ENCODE measurements at regions not wholly inside any gene's neighbourhood (a gene's known extent, or its start where the extent isn't known, plus 50 kb on each side); places are given as distances from the start of the nearest gene placed in this dataset.

DNA sequence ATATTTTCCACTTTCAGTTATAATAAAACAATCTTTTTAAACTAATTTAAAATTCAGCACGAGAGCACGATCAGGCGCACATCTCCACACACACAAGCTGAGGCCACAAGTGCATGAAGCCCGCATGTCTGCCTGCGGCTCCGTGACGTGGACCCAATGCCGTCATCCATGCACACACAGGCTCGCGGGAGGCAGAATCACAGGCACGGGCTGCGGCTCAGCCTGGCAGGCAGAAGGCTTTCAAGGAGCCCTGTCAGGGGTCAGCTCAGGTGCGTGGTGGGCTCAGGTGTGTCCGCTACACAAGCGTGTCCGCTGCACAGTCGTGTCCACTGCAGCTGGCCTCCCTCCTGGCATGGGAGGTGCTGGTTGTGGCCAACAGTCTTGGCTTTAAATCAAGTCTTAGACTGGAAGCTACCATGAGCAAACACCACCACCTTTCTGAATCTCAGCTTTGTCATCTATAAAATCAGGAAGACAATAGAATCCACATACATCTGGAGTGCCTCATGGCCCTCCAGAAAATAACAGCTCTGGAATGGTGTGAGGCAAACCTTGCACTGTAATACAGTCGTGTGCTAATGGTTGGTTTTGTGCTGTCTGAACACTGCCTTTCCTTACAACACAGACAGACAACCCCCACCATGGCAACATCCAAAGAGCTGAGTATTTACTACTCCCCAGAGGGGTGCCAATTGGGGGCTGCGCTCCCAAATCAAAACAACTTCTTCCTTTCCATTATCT is 210.1 kb downstream of the NDUFA10 start:
- TF ChIP-seq, protein P1, sequence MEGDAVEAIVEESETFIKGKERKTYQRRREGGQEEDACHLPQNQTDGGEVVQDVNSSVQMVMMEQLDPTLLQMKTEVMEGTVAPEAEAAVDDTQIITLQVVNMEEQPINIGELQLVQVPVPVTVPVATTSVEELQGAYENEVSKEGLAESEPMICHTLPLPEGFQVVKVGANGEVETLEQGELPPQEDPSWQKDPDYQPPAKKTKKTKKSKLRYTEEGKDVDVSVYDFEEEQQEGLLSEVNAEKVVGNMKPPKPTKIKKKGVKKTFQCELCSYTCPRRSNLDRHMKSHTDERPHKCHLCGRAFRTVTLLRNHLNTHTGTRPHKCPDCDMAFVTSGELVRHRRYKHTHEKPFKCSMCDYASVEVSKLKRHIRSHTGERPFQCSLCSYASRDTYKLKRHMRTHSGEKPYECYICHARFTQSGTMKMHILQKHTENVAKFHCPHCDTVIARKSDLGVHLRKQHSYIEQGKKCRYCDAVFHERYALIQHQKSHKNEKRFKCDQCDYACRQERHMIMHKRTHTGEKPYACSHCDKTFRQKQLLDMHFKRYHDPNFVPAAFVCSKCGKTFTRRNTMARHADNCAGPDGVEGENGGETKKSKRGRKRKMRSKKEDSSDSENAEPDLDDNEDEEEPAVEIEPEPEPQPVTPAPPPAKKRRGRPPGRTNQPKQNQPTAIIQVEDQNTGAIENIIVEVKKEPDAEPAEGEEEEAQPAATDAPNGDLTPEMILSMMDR (IDR thresholded peaks at IDR 0.05), result no peak
- peaks cover 0 to 27% (median 1%) of the 10 kb centered on the region in 3 donors for H3K27me3 Mint-ChIP-seq (ENCODE audit: low read depth in 3 of 3)
- no peaks in the 10 kb centered on the region for H3K4me1 Mint-ChIP-seq

DNA sequence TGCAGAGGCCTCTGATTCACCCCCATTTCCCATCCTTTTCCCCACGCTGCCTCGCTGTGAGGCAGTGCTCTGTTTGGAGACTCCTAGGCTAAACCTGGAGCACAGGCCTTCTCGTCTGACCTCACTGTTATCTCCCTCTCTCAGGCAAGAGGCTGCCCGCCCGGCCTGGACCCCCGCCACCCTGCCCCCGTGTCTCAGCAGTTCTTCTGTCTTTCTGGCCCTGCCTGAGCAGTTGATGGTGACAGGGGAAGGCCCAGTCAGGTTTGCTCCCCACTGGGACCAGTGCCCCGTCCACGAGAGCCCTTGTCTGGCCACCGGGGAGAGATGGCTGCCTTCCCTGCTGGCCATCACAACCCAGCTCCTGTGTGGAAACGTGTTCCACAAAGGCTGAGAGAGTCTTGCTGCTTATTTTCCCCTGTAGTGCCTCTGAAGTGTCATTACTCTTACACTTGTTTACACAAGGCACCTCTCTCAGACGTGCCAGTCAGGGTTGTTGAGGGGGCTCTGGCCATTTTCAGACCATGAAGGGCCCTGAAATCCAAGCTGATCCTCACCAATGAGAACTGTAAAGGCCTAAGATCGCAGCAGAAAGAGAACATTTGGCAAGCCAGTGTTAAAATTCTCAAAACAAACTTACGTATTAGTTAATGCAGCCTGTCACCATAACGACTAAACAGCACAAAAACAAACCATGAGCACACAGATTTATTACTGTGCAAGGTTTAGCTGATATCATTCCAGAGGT is 210.9 kb downstream of the NDUFA10 start:
- Histone ChIP-seq H3K4me1 (ENCODE audit: control insufficient read depth in 1 of 2, insufficient read depth in 2 of 2, low read length in 2 of 2) (no peaks in the 10 kb centered on the region), H3K79me2 (ENCODE audit: insufficient read depth, low read length) (no peaks in the 10 kb centered on the region), H3K36me3 (replicated peaks in 1 of 2; ENCODE audit: control insufficient read depth in 1 of 2, insufficient read depth in 2 of 2, low read length in 2 of 2) (no peaks in the 10 kb centered on the region), H2AFZ (ENCODE audit: insufficient read depth, low read depth, low read length, poor library complexity, severe bottlenecking) (no peak overlapping the region), H3K9me3 (replicated peaks in 1 of 2; ENCODE audit: control insufficient read depth in 1 of 2, insufficient read depth in 1 of 2, low read length in 2 of 2) (no peaks in the 10 kb centered on the region), H4K20me1 (ENCODE audit: insufficient read depth, low read length) (no peaks in the 10 kb centered on the region), H3K9ac (ENCODE audit: insufficient read depth, low read length, poor library complexity, severe bottlenecking) (no peak overlapping the region), H3K4me2 (replicated peaks; ENCODE audit: extremely low read depth, low read length, poor library complexity, severe bottlenecking) (no peak overlapping the region), H3K27ac (ENCODE audit: low read depth in 1 of 2, low read length in 2 of 2) (no peak overlapping the region), H3K27me3 (ENCODE audit: control insufficient read depth in 2 of 2, insufficient read depth in 2 of 2, low read length in 2 of 2) (no peaks in the 10 kb centered on the region), H3K4me3 (replicated peaks in 1 of 3; ENCODE audit: low read depth in 2 of 3, low read length in 3 of 3) (no peak overlapping the region)
- Mint-ChIP-seq H3K9me3 (peaks cover 0 to 2% (median 0%) of the 10 kb centered on the region in 7 donors), H3K27me3 (ENCODE audit: low read depth in 3 of 3) (peaks cover 1 to 26% (median 2%) of the 10 kb centered on the region in 3 donors), H3K4me3 (no peak overlapping the region), H3K4me1 (no peaks in the 10 kb centered on the region), H3K36me3 (no peaks in the 10 kb centered on the region), H3K27ac (no peak overlapping the region)
- DNase-seq, result no peak
- 75% methylated on average over 13 of the region's 15 CpGs for WGBS (ENCODE audit: insufficient coverage)
- TF ChIP-seq, protein P1 (IDR thresholded peaks at IDR 0.05), result no peak
- intact Hi-C loops (cut with micrococcal nuclease), result no loop called here

More for the DNA sequence above, 210.1 kb downstream of the NDUFA10 start:
- Mint-ChIP-seq H3K27ac (no peak overlapping the region), H3K36me3 (no peaks in the 10 kb centered on the region), H3K9me3 (peaks cover 0 to 2% (median 0%) of the 10 kb centered on the region in 7 donors), H3K4me3 (no peak overlapping the region)
- Histone ChIP-seq H3K27ac (ENCODE audit: low read depth in 1 of 2, low read length in 2 of 2) (no peak overlapping the region), H2AFZ (ENCODE audit: insufficient read depth, low read depth, low read length, poor library complexity, severe bottlenecking) (no peak overlapping the region), H3K27me3 (ENCODE audit: control insufficient read depth in 2 of 2, insufficient read depth in 2 of 2, low read length in 2 of 2) (no peaks in the 10 kb centered on the region), H3K9ac (ENCODE audit: insufficient read depth, low read length, poor library complexity, severe bottlenecking) (no peak overlapping the region), H4K20me1 (ENCODE audit: insufficient read depth, low read length) (no peaks in the 10 kb centered on the region), H3K36me3 (replicated peaks in 1 of 2; ENCODE audit: control insufficient read depth in 1 of 2, insufficient read depth in 2 of 2, low read length in 2 of 2) (no peaks in the 10 kb centered on the region), H3K4me1 (ENCODE audit: control insufficient read depth in 1 of 2, insufficient read depth in 2 of 2, low read length in 2 of 2) (no peaks in the 10 kb centered on the region), H3K79me2 (ENCODE audit: insufficient read depth, low read length) (no peaks in the 10 kb centered on the region), H3K4me2 (replicated peaks; ENCODE audit: extremely low read depth, low read length, poor library complexity, severe bottlenecking) (no peak overlapping the region), H3K4me3 (replicated peaks in 1 of 3; ENCODE audit: low read depth in 2 of 3, low read length in 3 of 3) (no peak overlapping the region), H3K9me3 (replicated peaks in 1 of 2; ENCODE audit: control insufficient read depth in 1 of 2, insufficient read depth in 1 of 2, low read length in 2 of 2) (no peaks in the 10 kb centered on the region)
- intact Hi-C loops (cut with micrococcal nuclease), result no loop called here
- 96% methylated on average over 17 of the region's 19 CpGs for WGBS (ENCODE audit: insufficient coverage)
- DNase-seq, result no peak
